ENCODE measurements at regions not wholly inside any gene's neighbourhood (a gene's known extent, or its start where the extent isn't known, plus 50 kb on each side); places are given as distances from the start of the nearest gene placed in this dataset.

- H3K36me3 ChIP-seq: no peaks in the 10 kb centered on the region
These were observed 177.3 kb upstream of the CCN2 start for GRCh38 chr6:132128424-132128823.

GRCh38 chr6:132126150-132126549 lies 175.0 kb upstream of the CCN2 start:
- H3K4me3 ChIP-seq: no peak overlapping the region
- H3K36me3 ChIP-seq: no peaks in the 10 kb centered on the region
- no peak overlapping the region for H3K27ac ChIP-seq
- H3K9me3 ChIP-seq: no peaks in the 10 kb centered on the region
- no peak for TF ChIP-seq CTCF (IDR thresholded peaks at IDR 0.05)
- DNase-seq (ENCODE audit: low spot score): no peak
- H3K27me3 ChIP-seq: no peaks in the 10 kb centered on the region
- peaks cover 0 to 22% of the 10 kb centered on the region in 2 donors for H3K4me1 ChIP-seq

More at GRCh38 chr6:132128424-132128823, 177.3 kb upstream of the CCN2 start:
- Histone ChIP-seq H3K4me1 (peaks cover 0 to 38% of the 10 kb centered on the region in 2 donors), H3K9me3 (no peaks in the 10 kb centered on the region), H3K27ac (no peak overlapping the region), H3K27me3 (no peaks in the 10 kb centered on the region), H3K4me3 (no peak overlapping the region)
- no peak for TF ChIP-seq CTCF (IDR thresholded peaks at IDR 0.05)
- DNase-seq (ENCODE audit: low spot score): no peak

- H3K4me1 ChIP-seq: peaks cover 0 to 11% of the 10 kb centered on the region in 2 donors
- DNase-seq (ENCODE audit: low spot score): no peak
- H3K27ac ChIP-seq: no peak overlapping the region
- no peak for TF ChIP-seq CTCF (IDR thresholded peaks at IDR 0.05)
- no peak overlapping the region for H3K4me3 ChIP-seq
- no peaks in the 10 kb centered on the region for H3K9me3 ChIP-seq
- no peaks in the 10 kb centered on the region for H3K27me3 ChIP-seq
- H3K36me3 ChIP-seq: no peaks in the 10 kb centered on the region
These were observed 171.7 kb upstream of the CCN2 start for GRCh38 chr6:132122871-132123270.

- no peak overlapping the region for H3K4me3 ChIP-seq
- no peaks in the 10 kb centered on the region for H3K27me3 ChIP-seq
- no peak for TF ChIP-seq CTCF (IDR thresholded peaks at IDR 0.05)
- no peaks in the 10 kb centered on the region for H3K36me3 ChIP-seq
- H3K9me3 ChIP-seq: no peaks in the 10 kb centered on the region
- no peak overlapping the region for H3K27ac ChIP-seq
- DNase-seq (ENCODE audit: low spot score): no peak
- peaks cover 0 to 11% of the 10 kb centered on the region in 2 donors for H3K4me1 ChIP-seq
These were observed 171.0 kb upstream of the CCN2 start for GRCh38 chr6:132122176-132122575.

GRCh38 chr6:132118144-132118543 lies 167.0 kb upstream of the CCN2 start:
- Histone ChIP-seq H3K27ac (no peak overlapping the region), H3K27me3 (no peaks in the 10 kb centered on the region), H3K4me3 (no peak overlapping the region), H3K4me1 (peaks cover 0 to 3% of the 10 kb centered on the region in 2 donors), H3K9me3 (no peaks in the 10 kb centered on the region), H3K36me3 (no peaks in the 10 kb centered on the region)
- no peak for DNase-seq (ENCODE audit: low spot score)
- TF ChIP-seq CTCF (IDR thresholded peaks at IDR 0.05): no peak

- DNase-seq (ENCODE audit: low spot score): no peak
- peak overlapping the region; percentile 19 to 52 for H3K27ac ChIP-seq
- peak overlapping the region; percentile 6 to 27 for H3K4me3 ChIP-seq
- no peaks in the 10 kb centered on the region for H3K36me3 ChIP-seq
- H3K27me3 ChIP-seq: no peaks in the 10 kb centered on the region
- no peaks in the 10 kb centered on the region for H3K4me1 ChIP-seq
- no peak for TF ChIP-seq CTCF (IDR thresholded peaks at IDR 0.05)
- no peaks in the 10 kb centered on the region for H3K9me3 ChIP-seq
These were observed 164.7 kb upstream of the CCN2 start for GRCh38 chr6:132115714-132116366.
